Skeletal muscle satellite cell (primary cell): ENCODE measurements at regions not wholly inside any gene's neighbourhood (a gene's known extent, or its start where the extent isn't known, plus 50 kb on each side); places are given as distances from the start of the nearest gene placed in this dataset.

Source experiments
- H3K27me3 ChIP-seq: 2 replicates; pipeline ENCODE4 v1.7.0; 2013; ENCODE audit warnings: low read length; ENCODE audit not compliant: control insufficient read depth, insufficient read depth
- H3K36me3 ChIP-seq: 2 replicates; pipeline ENCODE4 v1.7.0; 2013; ENCODE audit warnings: mild to moderate bottlenecking, control low read depth, low read length; ENCODE audit not compliant: insufficient read depth
- H3K4me1 ChIP-seq: 2 replicates; pipeline ENCODE4 v1.7.0; 2013; ENCODE audit warnings: low read length; ENCODE audit not compliant: control insufficient read depth, insufficient read depth
- H3K4me2 ChIP-seq: 2 replicates; pipeline ENCODE4 v1.7.0; 2013; ENCODE audit warnings: mild to moderate bottlenecking, low read length
- H3K4me3 ChIP-seq: 2 replicates; pipeline ENCODE4 v1.7.0; 2013; ENCODE audit warnings: low read length
- H3K9ac ChIP-seq: 2 replicates; pipeline ENCODE4 v1.7.0; 2013; ENCODE audit warnings: mild to moderate bottlenecking, low read depth, low read length, moderate library complexity
- H3K9me3 ChIP-seq: replicated peaks from 2 replicates; pipeline ENCODE4 v1.7.0; 2013; ENCODE audit warnings: mild to moderate bottlenecking, control low read depth, low read length

DNA sequence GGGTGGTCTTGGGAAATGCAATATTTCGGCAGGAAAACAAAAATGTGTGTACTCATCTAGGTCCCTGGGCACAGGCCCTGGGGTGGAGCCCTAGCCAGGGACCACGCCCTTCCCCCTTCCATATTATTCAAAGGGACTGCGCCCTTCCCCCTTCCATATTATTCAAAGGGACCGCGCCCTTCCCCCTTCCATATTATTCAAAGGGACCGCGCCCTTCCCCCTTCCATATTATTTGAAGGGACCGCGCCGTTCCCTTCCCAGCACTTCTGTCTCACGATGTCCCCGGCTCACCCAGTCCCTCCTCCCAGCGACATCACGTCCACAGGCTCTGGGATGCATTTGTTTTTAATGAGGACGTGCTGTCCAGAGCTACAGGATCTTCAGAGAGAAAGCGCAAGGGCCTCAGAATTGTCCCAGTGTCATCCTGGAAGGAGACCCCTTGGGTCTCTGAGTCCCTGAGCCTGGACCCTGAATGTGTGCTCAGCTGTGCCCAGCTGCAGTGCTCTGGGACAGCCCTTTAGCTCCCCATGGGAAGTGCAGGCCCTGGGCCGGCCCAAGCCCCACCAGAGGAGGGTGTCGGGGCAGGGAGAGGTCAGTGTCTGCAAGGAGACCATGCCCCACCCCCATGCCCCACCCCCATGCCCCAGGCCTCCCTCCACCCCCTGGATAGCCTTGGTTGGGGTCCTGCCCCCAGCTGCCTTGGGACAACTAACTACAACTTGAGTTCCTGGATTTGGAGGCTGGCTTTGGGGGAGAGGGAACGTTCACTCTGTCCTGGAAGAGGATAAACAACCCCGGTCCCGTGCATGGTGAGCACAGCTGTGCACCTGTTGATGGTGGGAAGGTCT, 810.0 kb downstream of the BRD1 start:
- Histone ChIP-seq H3K9me3 (peaks cover 7% of the 10 kb centered on the region), H3K36me3 (no peaks in the 10 kb centered on the region), H3K4me3 (no peak overlapping the region), H3K27me3 (no peaks in the 10 kb centered on the region), H3K4me1 (no peaks in the 10 kb centered on the region), H3K9ac (no peak overlapping the region), H3K4me2 (no peak overlapping the region)

DNA sequence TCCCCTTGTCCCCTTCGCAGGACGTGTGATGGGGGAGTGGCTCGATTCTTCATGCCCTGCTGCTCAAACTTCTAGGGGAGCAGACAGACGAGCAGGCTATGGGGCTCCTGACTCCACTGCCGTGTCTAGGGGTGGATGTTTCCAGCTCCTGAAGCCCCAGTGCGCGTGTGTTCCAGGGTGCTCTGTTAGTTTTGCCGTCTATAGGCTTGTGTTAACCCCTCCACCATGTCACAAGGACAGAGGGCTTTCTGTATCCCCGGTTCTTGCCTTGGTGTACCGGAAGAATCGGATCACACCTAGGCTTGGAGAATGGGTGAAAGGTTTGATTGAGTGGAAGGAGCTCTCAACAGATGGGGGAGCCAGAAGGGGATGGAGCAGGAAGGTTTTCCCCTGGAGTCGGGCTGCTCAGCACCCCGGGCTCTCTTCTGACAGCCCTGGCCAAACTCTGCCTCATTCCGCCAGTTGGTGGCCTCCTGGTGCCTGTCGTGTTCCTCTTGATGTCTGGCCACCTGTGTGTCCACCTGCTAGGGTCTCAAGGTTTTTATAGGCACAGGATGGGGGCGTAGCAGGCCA, 810.7 kb downstream of the BRD1 start:
- peaks cover 12% of the 10 kb centered on the region for H3K9me3 ChIP-seq
- no peaks in the 10 kb centered on the region for H3K27me3 ChIP-seq
- H3K36me3 ChIP-seq, result no peaks in the 10 kb centered on the region
- no peaks in the 10 kb centered on the region for H3K4me1 ChIP-seq
- no peak overlapping the region for H3K4me2 ChIP-seq
- no peak overlapping the region for H3K4me3 ChIP-seq
- no peak overlapping the region for H3K9ac ChIP-seq

DNA sequence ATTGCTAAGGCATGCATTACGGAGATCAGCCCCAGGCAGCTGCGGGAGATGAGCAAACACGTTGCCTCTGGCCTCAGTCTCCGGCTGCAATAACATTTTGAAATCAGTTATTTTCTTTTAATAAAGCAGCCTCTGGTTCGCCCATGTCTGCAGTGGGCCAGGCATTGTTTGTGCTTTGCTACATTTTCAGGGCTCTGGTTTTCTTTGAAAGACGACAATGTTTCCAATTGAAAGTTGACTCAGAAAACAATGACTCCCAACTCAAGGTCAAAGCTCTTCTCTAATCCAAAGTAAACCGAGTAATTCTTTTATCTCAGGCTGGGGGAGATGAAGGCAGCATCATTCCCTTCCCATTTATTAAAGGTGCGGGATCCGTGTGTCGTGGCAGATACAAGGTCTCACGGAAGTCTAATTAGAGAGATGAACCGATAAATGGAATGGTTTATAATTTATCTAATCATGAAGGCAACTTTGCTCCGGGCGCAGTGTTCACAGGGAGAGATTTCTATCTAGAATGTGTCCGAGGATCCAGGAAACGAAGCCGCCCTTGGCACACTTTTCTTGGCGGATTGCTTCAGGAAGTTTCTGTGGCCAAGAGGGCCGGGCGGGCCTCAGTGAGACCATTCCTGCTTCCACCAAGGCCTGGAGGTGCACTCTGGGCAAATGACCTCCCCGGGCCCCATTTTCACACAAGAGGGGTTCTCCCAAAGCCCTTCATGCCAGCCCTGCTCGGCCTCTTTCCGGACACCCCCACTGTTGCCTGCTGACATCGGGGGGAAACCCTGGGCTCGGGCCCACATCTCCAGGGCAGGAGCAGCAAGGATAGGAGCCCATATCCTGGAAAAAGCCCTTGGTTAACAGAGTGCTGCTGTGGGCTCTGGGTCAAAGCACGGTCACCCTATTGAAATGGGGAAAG, 811.4 kb downstream of the BRD1 start:
- no peaks in the 10 kb centered on the region for H3K4me1 ChIP-seq
- H3K4me2 ChIP-seq, result no peak overlapping the region
- no peaks in the 10 kb centered on the region for H3K27me3 ChIP-seq
- H3K36me3 ChIP-seq, result no peaks in the 10 kb centered on the region
- H3K9ac ChIP-seq, result no peak overlapping the region
- peaks cover 13% of the 10 kb centered on the region for H3K9me3 ChIP-seq
- H3K4me3 ChIP-seq, result no peak overlapping the region

DNA sequence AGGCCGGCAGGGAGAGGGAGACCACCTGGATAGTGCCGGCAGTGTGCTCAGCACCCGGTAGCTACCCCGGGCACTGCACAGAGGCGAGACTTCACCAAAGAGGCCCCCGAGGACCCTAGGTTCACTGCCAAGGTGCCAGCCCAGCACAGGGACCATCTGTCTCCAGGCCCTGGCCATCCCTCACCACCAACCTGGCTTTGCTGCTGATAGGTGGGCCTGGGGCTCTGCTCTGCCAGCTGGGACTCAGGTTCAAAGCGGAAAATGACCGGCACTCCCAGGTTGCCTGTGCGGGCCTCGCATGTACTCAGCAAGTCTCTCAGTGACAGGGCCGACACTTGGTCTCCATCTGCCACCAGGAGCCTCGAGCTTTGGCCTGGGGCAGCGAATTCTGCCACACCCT, 812.2 kb downstream of the BRD1 start:
- Histone ChIP-seq H3K9me3 (peaks cover 13% of the 10 kb centered on the region), H3K4me2 (no peak overlapping the region), H3K27me3 (no peaks in the 10 kb centered on the region), H3K4me3 (no peak overlapping the region), H3K36me3 (no peaks in the 10 kb centered on the region), H3K9ac (no peak overlapping the region), H3K4me1 (no peaks in the 10 kb centered on the region)

DNA sequence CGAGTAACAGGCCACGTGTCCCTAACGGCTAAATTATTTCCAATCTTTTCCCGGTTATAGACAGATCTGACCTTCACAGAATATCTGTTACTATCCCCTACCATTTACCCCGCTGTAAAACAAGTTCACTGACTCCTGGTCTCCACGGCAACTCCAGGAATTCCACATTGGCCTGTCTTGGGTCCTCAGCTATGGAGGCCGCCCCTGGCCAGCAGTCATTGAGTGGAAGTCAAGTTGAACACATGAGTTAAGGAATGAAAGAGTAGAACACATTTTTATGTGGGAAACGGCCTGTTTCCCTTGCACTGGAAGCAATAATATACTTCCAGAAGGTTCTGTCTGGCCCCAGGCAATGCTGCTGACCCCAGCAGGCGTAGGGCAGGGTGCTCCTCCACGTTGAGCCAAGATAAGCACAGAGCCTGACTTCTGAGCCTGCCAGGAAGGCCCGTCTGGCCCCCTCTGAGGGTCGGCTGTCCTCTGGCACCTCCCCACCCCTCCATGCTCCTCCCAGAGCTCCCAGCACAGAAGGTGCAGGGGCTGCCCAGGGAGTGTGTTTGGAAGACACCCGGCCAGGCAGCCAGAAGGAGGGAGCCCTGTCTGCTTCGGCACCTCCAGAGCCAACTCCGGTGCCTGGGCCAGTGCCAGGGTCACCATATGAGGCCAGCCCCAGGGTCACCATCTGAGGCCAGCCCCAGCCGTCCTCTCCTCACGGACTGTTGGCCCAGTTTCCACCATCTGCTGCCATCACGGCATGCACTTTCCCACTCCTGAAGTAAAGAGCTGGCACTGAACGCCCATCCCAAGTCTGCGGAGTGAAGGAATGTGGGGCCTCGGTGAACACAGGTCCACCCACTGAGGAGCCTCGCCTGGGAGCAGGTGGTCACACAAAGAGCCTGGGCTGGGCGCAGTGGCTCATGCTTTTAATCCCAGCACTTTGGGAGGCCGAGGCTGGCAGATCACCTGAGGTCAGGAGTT, 813.2 kb downstream of the BRD1 start:
- Histone ChIP-seq H3K4me1 (no peaks in the 10 kb centered on the region), H3K9ac (no peak overlapping the region), H3K4me3 (no peak overlapping the region), H3K9me3 (peaks cover 13% of the 10 kb centered on the region), H3K4me2 (no peak overlapping the region), H3K27me3 (no peaks in the 10 kb centered on the region), H3K36me3 (no peaks in the 10 kb centered on the region)

DNA sequence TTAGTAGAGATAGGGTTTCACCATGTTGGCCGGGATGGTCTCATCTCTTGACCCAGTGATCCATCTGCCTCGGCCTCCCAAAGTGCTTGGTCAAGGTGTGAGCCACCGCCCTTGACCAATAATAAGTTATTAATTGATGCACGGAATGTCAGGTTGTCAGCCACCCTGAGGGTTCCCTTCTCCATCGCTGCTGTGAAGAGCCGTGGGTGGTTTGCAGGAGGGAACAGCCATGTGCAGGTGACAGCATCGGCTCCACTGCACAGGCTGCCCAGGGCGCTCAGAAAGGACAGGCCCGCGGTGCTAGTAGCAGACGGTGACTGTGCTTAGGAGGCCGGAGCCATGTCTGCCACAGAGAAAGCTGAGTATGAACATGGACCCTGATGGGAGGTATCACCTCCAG, 814.0 kb downstream of the BRD1 start:
- peaks cover 13% of the 10 kb centered on the region for H3K9me3 ChIP-seq
- H3K36me3 ChIP-seq, result no peaks in the 10 kb centered on the region
- H3K4me3 ChIP-seq, result no peak overlapping the region
- no peaks in the 10 kb centered on the region for H3K4me1 ChIP-seq
- H3K9ac ChIP-seq, result no peak overlapping the region
- no peak overlapping the region for H3K4me2 ChIP-seq
- H3K27me3 ChIP-seq, result no peaks in the 10 kb centered on the region

DNA sequence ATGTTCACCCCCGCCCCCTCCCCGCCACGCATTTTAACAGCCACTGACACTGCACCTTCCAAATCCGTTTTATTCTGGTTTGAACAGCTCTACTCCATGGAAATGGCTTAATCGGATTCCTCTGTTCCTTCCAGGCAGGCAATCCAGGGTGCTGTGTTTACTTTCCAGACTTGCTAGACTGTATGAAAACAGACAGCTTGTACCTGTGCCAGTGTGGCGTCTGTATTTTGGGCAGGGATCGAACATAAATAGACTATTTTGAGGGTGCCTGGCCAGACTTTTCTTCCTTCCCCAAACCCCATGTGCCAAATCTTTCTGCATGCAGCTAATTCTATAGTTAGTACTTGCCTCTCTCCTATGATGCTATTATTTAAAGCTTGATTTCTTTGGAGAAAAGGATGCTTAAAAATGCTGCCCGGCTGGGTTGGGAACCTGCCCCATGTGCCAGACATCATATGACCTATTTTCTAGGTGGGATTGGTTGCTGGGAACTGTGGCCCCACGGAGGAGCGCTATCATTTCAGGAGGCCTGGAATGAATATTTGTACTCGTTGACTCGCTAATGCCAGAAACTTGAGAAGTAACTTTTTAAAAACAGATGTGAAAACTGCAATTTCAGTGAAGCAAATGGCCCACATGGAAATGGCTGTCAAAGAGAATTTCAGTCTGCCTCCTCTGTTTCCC, 814.8 kb downstream of the BRD1 start:
- no peak overlapping the region for H3K4me3 ChIP-seq
- H3K9ac ChIP-seq, result no peak overlapping the region
- H3K27me3 ChIP-seq, result no peaks in the 10 kb centered on the region
- H3K9me3 ChIP-seq, result peaks cover 13% of the 10 kb centered on the region
- H3K4me2 ChIP-seq, result no peak overlapping the region
- no peaks in the 10 kb centered on the region for H3K36me3 ChIP-seq
- no peaks in the 10 kb centered on the region for H3K4me1 ChIP-seq

DNA sequence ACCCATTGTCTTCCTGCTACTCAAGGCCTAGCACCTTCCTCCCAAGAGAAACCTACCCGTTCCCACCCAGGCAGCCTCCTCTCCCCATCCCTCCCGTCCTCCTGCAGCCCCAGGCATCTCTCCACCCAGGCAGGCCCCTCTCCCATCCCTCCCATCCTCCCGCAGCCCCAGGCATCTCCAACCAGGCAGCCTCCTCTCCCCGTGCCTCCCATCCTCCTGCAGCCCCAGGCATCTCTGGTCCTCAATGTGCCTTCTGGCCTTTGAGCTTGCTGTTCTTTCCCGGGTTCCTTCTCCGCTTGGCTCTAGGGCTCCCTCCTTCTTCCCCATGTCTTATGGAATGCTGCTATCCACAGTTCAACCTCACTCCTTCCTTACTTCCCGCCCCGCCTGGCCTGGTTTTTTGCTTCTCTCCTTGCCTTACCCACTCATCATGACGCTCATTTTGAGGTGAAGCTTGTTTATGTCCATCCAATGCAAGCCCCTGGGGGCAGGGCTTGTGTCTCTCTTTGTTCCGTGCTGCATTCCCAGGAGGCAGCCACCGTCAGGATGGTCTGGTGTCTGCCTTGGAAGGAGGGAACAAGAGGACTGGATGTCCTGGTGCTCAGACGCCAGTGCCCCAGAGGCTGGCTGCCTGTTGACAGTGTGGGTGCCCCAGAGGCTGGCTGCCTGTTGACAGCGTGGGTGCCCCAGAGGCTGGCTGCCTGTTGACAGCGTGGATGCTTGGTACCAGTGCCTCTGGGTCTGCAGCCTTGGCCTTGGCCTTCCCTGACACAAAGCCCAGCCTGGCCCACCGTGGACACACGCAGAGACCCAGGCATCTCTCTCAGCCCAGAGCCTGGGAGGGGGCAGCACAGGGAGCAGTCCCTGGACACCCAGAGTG, 815.7 kb downstream of the BRD1 start:
- Histone ChIP-seq H3K27me3 (no peaks in the 10 kb centered on the region), H3K4me1 (no peaks in the 10 kb centered on the region), H3K36me3 (no peaks in the 10 kb centered on the region), H3K9me3 (peaks cover 15% of the 10 kb centered on the region), H3K4me3 (no peak overlapping the region), H3K9ac (no peak overlapping the region), H3K4me2 (no peak overlapping the region)

DNA sequence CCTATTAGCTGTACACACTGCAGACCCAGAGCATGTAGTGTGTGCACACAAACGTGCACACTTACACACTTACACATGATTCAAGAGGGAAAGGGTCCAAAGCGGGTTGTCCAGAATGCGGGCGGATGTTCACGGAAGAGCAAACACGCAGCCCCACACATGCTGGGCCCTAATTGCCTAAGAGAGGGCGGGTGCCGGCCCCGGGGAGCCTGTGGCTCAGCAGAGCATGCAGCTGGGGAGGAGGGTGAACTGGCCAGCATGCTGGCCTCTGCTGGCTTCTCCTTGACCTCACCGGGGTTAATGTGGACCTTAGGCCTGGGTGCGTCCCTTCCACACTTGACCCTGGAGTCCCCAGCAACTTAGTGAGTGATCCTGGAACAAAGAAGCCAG, 816.3 kb downstream of the BRD1 start:
- no peaks in the 10 kb centered on the region for H3K4me1 ChIP-seq
- H3K9ac ChIP-seq, result no peak overlapping the region
- H3K27me3 ChIP-seq, result no peaks in the 10 kb centered on the region
- no peaks in the 10 kb centered on the region for H3K36me3 ChIP-seq
- H3K4me2 ChIP-seq, result no peak overlapping the region
- H3K9me3 ChIP-seq, result peaks cover 19% of the 10 kb centered on the region
- H3K4me3 ChIP-seq, result no peak overlapping the region

DNA sequence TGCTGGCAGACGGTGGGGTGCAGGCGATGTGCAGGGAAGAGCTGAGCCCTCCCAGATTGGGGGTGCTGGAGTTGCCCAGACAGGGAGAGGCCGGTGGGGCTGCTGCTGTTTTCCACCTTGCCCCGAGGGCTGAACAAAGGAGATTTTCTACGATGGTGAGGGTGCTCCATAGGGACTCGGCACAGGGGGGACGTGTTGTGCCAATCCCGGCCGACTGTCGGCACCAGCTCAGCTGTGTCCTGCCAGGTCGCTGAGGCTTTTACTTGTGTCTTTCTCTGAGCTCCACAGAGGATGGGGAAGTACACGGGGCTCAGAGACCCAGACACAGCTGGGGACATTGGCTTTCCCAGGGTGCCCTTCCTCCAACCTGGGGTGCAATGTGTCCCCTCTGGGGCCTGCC, 816.8 kb downstream of the BRD1 start:
- no peak overlapping the region for H3K4me3 ChIP-seq

More for the DNA sequence above, 816.8 kb downstream of the BRD1 start:
- Histone ChIP-seq H3K9me3 (peaks cover 19% of the 10 kb centered on the region), H3K4me1 (no peaks in the 10 kb centered on the region), H3K4me2 (no peak overlapping the region), H3K27me3 (no peaks in the 10 kb centered on the region), H3K9ac (no peak overlapping the region), H3K36me3 (no peaks in the 10 kb centered on the region)
